Renal pelvis (tissue), 1 donor: ENCODE measurements at regions not wholly inside any gene's neighbourhood (a gene's known extent, or its start where the extent isn't known, plus 50 kb on each side); places are given as distances from the start of the nearest gene placed in this dataset.

Experiments
- DNase-seq: peaks from one replicate; pipeline ENCODE4 v3.0.0-alpha.2; 2013

GRCh38 chr13:40168425-40169166 lies 497.8 kb downstream of the FOXO1 start:
- DNase-seq = no peak

GRCh38 chr13:40169476-40169875 lies 497.0 kb downstream of the FOXO1 start:
- DNase-seq = no peak

GRCh38 chr13:40170091-40170490 lies 496.4 kb downstream of the FOXO1 start:
- no peak for DNase-seq

- no peak for DNase-seq
These were observed 495.5 kb downstream of the FOXO1 start for GRCh38 chr13:40170982-40171381.

DNA sequence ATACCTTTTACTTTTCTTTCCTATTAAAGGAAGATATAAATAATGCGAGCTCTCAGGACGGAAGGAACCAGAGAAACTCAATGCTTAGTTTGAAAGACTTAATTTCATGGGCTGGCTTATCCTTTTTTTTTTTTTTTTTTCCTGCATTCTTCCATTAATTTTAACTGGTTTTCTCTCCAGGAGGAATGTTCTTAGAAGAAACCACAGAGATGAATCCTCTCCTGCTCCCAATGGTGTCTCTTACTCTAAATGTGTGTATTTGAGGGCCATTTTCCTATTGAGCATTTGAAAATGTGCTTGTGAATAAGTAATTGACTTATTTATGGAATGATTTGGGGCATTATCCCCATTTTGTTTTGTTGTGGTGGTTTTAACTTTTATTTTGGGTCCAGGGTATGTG lies 494.9 kb downstream of the FOXO1 start:
- no peak for DNase-seq

DNA sequence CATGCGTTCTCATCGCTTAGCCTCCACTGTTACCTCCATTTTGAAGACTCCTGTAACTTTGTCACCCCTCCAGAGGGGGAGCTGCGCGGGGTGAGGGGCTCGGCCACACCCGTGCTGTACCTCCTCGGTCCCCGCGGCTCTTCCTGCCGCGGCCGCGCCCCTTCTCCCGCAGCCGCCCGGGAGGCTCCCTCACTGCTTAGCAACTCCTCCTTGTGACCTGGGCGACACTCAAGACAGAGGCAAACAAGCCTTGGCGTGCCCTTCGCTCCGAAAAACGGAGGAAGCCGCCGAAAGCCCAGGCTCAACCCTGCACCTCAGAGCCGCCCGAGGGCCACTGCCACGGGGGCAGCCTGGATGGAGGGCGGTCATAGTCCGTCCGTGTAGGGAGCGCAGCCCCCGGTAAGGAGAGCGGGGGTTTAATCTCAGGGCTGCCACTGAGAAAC lies 494.3 kb downstream of the FOXO1 start:
- no peak for DNase-seq

DNA sequence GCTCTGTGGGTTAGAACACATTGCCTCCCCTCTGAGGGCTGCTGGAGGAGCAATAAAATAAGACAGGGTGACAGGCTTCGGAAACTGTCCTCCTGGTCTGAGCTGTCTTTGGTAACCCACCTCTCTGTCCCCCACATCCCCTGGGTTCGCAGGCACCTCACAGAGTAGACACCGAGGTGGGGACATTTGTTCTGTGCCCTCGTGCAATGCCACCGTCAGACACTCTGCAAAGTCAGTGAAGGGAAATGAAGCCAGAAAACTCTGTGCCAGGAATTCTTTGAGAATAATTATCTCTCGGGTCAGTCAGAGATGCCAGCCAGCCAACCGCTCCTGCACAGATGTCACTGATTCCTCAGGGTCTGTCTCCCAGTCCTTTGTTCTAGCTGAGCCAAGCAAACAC lies 493.6 kb downstream of the FOXO1 start:
- no peak for DNase-seq

- no peak for DNase-seq
These were observed 490.8 kb downstream of the FOXO1 start for GRCh38 chr13:40175639-40176038.

DNA sequence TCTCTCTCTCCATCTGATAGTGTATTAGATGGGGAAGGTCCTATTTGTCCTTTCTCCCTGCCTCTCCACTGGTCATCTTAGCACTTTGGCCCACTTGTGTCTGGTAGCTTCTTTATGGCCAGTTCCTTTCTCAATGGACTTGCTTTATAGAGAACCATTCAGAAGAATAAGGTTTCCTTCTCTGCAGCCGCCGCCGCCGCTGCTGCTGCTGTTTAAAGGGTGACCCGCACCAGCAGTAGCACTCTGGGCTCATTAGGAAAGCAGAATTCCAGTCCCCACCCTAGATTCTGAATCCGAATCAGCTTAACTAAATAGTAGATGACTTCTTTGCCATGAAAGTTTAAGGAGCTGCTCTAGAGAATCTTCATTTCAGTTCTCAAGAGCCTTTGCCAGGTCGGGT lies 490.2 kb downstream of the FOXO1 start:
- DNase-seq = no peak

GRCh38 chr13:40178130-40178529 lies 488.3 kb downstream of the FOXO1 start:
- no peak for DNase-seq

GRCh38 chr13:40179445-40180281 lies 486.8 kb downstream of the FOXO1 start:
- no peak for DNase-seq

DNA sequence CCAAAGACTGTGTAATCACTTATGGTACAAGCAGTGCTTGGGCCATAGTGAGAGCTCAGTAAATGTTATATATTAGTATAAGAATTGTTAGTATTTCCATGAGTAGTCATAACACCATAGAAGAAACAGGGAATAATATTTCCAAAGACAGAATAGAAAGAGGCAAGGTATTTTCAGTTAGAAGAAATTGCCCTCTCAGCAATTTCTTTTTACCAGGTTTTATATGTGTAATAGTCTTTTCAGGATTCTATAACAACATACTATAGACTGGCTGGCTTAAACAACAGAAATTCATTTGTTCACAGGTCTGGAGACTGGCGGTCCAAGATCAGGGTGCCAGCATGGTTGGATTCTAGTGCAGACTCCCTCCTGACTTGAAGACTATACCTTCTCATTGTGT lies 485.7 kb downstream of the FOXO1 start:
- DNase-seq = no peak

DNA sequence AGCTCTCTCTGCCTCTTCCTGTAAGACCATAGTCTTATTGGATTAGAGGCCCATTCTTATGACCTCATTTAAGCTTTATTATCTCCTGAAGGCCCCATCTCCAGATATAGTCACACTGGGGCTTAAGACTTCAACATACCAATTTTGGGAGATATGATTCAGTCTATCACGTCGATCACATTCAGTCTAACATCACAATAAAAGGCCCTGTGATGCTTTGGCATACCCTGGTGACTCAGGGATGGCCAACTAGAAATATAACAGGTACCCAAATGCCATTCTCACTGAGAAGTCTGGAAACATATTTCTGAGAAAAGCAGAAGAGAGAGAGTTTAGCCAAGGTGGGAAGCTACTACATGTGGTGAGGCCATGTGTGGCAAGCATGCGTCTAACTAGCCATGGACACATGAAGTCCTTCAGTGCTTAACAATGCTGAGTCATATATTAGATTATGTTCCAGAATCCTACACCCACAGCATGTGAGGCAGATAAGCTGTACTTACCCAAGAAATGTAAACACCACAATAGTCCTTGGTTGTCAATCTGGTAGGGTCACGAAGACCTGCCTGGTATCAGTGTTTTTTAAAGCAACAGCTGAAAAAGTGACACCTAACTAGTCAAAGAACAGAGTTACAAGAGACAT lies 485.1 kb downstream of the FOXO1 start:
- DNase-seq = no peak

DNA sequence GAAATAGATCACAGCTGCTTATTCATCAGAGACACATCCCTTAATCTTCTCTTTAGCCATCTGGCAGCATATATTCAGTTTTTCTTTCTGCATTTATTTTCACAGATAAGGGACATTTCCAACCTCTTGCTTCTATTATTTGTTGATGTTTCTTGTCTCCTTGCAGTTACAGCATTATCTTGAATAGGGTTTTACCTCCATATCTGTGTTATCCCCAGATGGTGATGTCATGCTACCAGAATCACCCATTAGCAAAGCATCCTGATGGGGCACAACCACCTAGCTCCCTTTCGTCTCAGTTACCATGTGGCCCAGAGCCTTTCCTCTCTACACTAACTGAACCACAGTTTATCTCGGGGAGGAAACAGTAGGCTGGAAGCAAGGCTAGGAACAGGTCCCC lies 483.9 kb downstream of the FOXO1 start:
- DNase-seq = no peak

DNA sequence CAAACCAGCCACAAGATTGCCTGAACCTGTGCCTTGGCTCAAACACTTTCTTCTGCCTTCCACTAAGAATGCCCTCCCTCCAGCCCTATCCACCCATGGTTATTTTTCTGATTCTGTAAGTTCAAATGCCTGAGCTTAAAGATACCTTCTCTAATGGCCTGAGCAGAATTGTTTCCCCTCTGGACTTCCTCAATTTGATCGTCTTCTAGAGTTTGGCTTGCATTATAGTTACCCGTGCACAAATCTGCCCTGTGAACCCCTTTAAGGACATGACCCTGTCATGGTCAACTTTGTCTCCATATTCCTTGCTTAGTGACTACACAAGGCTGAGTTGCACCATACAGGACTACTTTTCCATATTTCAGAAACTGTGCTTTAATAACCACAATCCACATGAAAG lies 481.0 kb downstream of the FOXO1 start:
- no peak for DNase-seq

GRCh38 chr13:40186041-40186440 lies 480.4 kb downstream of the FOXO1 start:
- DNase-seq = no peak

DNA sequence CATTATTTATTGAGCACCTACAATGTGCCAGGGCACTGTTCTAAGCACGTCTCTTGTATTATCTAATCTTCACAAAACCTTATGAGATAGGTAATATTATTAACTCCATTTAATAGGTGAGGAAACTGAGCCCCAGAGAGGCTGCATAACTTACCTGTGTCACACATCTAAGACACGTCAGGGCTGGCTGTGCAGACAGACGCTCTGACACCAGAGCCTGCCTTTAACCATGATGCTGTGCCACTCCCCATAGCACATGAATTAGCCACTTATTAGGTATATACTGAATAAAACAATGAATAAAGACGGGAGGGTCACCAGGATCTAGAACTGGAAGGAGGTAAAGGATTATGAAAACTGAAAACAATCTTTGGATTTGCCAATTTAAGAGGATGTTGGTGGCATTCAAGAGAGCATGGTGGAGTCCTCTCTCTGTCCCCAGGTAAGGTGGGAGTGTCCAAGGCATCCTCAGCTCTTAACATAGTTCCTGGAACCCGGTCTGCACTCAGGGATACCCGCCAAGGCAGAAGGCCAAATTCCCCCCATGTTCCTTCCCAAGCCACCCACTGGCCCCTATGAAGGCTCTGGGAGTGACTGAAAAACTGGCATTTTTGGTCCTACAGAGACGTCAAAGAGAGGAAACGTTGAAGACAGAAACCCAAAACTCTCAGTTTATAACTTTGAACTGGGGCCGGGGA lies 479.7 kb downstream of the FOXO1 start:
- no peak for DNase-seq

DNA sequence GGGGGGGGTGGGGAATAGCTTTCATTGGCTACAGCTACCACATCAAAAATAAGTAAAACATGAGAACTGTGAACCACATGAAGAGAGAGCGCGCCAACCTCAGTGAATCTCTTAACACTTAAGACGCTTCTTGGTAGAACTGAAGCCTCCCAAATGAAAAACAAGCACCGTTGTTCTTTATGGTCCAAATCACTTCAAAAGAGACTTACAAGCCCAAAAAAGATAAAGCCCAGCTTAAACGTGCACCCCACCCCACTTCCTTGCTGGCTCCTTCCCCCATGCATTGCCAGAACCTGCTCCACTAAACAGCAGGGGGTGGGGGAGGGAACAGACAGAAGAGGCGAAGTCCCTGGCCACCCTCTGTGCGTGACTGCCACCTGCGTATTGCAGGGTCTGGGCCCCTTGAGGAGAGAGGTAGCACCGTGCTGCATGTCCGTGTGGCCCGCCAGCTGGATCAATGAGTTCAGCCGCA lies 479.1 kb downstream of the FOXO1 start:
- no peak for DNase-seq

DNA sequence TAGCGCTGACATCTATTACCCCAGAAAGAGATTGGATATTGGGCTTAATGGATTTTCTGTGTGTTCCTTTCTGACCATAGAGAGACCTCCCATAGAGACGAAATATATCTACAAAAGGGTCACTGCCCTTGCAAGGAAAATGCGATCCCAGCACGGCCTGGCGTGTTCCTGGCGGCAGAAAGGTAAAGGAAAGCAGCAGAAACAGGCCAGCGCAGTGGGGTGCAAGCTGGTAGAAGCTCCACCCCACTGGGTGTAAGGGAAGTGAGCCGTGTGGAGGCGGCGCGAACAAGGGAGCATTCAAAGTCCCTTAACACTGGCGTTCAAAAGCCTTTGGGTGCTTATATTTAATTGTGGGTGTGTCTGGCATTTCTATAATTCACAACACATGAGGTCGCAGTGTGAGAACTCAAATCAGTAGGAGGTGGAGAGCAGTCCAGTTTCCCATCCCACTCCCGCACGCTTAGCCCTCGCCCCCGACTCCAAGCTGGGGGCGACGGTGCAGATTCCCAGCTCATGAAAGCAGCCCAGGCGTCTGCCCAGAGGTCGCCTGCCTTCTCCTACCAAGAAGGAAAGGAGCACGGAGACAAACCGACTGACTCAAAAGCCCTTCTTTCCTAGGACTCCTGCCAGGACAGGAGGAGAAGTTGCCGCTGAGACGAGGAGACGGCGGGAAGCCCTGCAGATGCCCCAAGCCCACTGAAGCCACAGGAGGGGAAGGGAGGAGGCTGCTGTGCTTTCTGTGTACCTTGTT lies 478.4 kb downstream of the FOXO1 start:
- DNase-seq = no peak

DNA sequence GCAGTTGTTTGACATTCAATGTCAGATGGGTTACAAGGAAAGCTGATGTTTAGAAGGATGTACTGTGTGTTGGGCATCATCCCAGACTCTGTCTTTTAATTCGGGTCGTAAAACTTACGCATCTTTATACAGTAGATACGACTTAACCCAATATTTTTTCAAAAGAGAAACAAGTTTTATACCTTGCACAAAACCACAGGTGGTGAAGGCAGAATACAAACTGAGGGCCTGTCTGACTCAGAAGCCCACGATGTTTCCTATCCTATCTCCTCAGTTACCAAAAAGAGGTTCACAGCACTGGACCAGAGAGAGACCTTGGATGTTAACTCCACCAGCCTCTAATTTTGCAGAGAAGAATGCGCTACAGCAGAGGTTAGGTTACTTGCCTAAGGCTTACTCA lies 477.0 kb downstream of the FOXO1 start:
- no peak for DNase-seq

DNA sequence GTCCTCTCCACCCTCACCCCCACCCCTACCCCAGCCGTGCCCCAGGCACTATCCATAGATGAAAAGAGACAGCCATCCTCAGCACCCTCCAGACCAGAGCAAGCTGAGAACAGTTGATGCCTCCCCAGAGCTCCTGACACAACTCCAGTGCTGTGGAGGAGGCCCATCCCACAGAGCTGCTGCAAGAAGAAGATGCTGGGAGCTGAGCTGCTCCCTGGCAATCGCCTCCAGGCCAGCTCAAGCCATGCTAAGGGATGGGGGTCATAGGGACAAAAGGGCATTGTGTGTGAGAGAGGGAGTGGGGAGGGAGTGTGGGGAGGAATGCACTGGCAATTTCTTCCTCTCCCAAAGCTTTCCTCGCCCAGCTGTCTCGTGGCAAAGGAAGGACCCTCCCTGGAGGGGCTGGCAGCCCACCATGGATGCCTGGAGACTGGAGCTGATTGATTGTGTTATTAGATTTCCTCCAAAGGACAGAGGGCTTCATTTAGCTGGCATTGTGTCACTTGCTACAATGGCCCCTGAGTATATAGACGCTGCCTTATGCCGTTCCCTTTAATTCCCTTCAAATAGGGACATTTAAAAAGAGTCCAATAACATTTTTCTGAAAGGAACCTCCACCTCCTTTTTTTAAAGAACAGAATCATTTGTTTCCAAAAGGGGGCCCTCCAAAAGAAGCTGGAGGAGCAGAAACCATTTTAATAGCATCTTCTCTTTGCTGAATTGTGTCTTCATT lies 476.4 kb downstream of the FOXO1 start:
- DNase-seq = no peak
